NCI-H1930 (cell line): ENCODE measurements at regions not wholly inside any gene's neighbourhood (a gene's known extent, or its start where the extent isn't known, plus 50 kb on each side); places are given as distances from the start of the nearest gene placed in this dataset.
"Not testable (repeated sequence)": the region's sequence is repeated elsewhere in the genome, so short reads cannot be mapped to it uniquely, and the experiment has no call there.

Source experiments
- DNase-seq, 2 experiments: peaks; one replicate each; lab custom pipeline; 2025; lab: John Stamatoyannopoulos, UW

GRCh38 chr7:81051811-81052413 is 133.1 kb upstream of the SEMA3C start:
- DNase-seq, result no peak

GRCh38 chr7:81045491-81046030 is 126.7 kb upstream of the SEMA3C start:
- DNase-seq, result no peak

- DNase-seq, result not testable (repeated sequence)
These were observed 123.8 kb upstream of the SEMA3C start for GRCh38 chr7:81042646-81043045.

- DNase-seq, result no peak
These were observed 121.6 kb upstream of the SEMA3C start for GRCh38 chr7:81040496-81040895.

- DNase-seq, result no peak
These were observed 118.0 kb upstream of the SEMA3C start for GRCh38 chr7:81036871-81037270.

- DNase-seq, result no peak
These were observed 117.2 kb upstream of the SEMA3C start for GRCh38 chr7:81036057-81036456.

- no peak for DNase-seq
These were observed 113.1 kb upstream of the SEMA3C start for GRCh38 chr7:81031996-81032395.

GRCh38 chr7:81031243-81031642 is 112.4 kb upstream of the SEMA3C start:
- DNase-seq, result no peak

- DNase-seq, result no peak
These were observed 111.6 kb upstream of the SEMA3C start for GRCh38 chr7:81030472-81030871.

- DNase-seq, result peak; percentile 55 to 79
These were observed 110.7 kb upstream of the SEMA3C start for GRCh38 chr7:81029511-81029910.

GRCh38 chr7:81025360-81025759 is 106.5 kb upstream of the SEMA3C start:
- DNase-seq, result no peak

GRCh38 chr7:81014908-81015307 is 96.1 kb upstream of the SEMA3C start:
- no peak for DNase-seq

GRCh38 chr7:81014266-81014665 is 95.4 kb upstream of the SEMA3C start:
- no peak for DNase-seq

- DNase-seq, result no peak
These were observed 94.4 kb upstream of the SEMA3C start for GRCh38 chr7:81013083-81013817.

- no peak for DNase-seq
These were observed 90.0 kb upstream of the SEMA3C start for GRCh38 chr7:81008901-81009300.

GRCh38 chr7:81007051-81007450 is 88.2 kb upstream of the SEMA3C start:
- no peak for DNase-seq

GRCh38 chr7:81005254-81005653 is 86.4 kb upstream of the SEMA3C start:
- DNase-seq, result no peak

- DNase-seq, result no peak
These were observed 85.2 kb upstream of the SEMA3C start for GRCh38 chr7:81004098-81004497.

GRCh38 chr7:81003326-81003725 is 84.5 kb upstream of the SEMA3C start:
- DNase-seq, result no peak

- DNase-seq, result no peak
These were observed 83.6 kb upstream of the SEMA3C start for GRCh38 chr7:81002421-81002820.

GRCh38 chr7:80999771-81000170 is 80.9 kb upstream of the SEMA3C start:
- DNase-seq, result no peak

- no peak for DNase-seq
These were observed 80.2 kb upstream of the SEMA3C start for GRCh38 chr7:80999100-80999499.

GRCh38 chr7:80997841-80998240 is 79.0 kb upstream of the SEMA3C start:
- no peak for DNase-seq

- DNase-seq, result not testable (repeated sequence)
These were observed 77.4 kb upstream of the SEMA3C start for GRCh38 chr7:80996236-80996635.
